ENCODE measurements at regions not wholly inside any gene's neighbourhood (a gene's known extent, or its start where the extent isn't known, plus 50 kb on each side); places are given as distances from the start of the nearest gene placed in this dataset.

GRCh38 chr2:82539280-82539621, 1919.8 kb downstream of the SUCLG1 start:
- no peak for ATAC-seq

DNA sequence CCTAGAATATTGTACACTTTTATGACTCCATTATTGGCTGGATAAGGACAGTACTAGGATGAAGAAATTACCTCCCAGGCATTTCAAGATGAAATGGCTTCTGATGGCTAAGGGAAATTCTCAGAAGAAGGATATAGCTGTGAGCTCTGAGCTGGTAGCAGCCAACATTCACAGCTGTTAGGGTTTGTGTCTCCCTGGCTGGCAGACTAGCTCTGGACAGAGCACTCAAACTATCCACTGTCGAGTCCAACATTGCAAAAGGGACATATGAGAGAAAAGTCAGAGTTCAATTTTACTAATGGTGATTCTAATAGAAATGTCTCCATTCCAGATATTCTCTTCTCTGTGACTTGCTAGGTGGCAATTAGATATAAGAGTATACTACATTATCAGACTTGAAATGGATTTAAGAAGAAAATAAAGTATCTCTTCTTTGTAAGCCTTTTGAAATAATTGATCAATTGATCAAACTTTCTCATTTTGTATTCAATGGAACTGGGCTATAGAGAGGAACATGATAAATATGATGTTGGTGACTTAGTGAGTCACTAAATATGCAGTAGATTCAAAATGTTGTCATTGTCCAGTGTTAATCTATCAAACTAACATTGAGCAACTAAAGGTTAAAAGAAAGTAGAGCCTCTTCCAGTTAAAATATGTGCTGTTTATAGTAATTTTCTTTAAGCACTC, 1920.3 kb downstream of the SUCLG1 start:
- no peak for ATAC-seq

GRCh38 chr2:82528288-82528687, 1930.8 kb downstream of the SUCLG1 start:
- no peak for ATAC-seq

GRCh38 chr2:82527124-82527523, 1932.0 kb downstream of the SUCLG1 start:
- no peak for ATAC-seq

DNA sequence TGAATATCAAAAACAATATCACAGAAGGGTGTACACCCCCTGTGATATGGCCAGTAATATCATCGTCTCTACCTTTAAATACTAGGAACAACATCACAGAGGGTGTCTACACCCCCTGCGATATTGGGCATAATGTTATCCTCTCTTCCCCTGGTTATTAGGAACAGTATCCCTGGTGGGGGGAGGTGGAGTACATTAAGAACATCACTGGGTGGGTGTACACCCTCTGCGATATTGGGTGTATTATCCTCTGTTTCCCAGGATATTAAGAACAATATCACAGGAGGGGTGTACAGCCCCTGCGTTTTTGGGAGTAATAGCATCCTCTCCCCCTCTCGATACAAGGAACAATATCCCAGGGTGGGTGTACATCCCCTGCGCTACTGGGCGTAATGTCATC, 1932.8 kb downstream of the SUCLG1 start:
- no peak for ATAC-seq

DNA sequence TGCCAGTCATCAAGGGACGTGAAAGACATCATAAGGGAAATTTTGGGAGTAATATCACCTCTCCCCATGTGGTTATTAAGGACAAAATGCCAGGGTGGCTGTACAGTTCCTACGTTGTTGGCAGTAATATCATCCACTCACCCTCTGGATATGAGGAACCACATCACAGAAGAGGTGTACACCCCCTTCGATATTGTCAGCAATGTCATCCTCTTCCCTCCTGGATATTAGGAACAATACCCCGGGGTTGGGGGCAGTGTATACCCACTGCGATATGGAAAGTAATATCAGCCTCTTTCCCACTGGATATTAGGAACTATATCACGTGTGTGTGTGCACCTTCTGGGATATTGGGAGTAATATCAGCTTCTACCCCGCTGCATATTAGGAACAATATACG, 1933.3 kb downstream of the SUCLG1 start:
- no peak for ATAC-seq

DNA sequence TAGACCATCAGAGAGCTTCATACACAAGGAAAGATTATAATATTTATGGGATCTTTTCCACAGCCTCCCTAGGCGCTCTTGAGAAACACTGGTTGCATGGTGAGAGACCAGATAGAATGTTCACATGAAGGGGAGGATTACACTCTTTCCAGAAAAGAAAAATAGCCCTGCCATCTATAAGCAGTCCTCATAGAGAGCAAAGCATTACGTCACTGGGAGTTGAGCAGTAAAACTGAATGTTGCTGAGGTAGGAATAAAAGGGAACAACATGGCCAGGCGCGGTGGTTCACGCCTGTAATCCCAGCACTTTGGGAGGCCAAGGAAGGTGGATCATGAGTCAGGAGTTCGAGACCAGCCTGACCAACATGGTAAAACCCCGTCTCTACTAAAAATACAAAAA, 1934.3 kb downstream of the SUCLG1 start:
- no peak for ATAC-seq

GRCh38 chr2:82511894-82512293, 1947.2 kb downstream of the SUCLG1 start:
- ATAC-seq: no peak

- ATAC-seq: no peak
Observed at GRCh38 chr2:82508702-82509101, 1950.4 kb downstream of the SUCLG1 start.

DNA sequence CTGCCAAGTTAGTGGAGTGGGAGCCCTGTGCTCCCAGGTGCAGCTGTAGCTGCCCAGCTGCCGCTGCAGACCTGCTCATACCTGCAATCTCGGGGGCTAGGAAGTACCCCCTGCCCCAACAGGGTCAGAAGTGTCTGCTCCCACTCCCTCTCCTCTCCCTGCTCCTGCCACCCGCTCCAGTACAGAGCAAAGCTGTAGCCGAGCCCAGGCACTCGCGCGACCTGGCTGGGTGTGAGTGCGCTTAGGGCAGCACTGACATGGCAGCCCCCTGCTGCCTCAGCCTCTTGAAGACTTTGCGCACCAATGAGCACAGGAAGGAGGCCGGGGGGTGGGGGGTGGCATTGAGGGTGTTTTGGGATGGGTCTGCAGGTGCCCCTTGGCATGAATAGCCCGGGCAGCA, 1951.4 kb downstream of the SUCLG1 start:
- ATAC-seq: no peak

DNA sequence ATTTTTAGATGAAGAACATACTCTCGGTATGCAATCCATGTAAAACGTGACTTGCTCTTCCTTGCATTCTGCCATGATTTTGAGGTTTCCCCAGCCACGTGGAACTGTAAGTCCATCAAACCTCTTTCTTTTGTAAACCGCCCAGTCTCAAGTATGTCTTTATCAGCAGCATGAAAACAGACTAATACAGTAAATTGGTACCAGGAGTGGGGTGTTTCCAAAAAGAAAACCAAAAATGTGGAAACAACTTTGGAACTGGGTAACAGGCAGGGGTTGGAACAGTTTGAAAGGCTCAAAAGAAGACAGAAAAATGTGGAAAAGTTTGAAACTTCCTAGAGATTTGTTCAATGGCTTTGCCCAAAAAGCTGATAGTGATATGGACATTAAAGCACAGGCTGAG, 1957.9 kb downstream of the SUCLG1 start:
- ATAC-seq: no peak

DNA sequence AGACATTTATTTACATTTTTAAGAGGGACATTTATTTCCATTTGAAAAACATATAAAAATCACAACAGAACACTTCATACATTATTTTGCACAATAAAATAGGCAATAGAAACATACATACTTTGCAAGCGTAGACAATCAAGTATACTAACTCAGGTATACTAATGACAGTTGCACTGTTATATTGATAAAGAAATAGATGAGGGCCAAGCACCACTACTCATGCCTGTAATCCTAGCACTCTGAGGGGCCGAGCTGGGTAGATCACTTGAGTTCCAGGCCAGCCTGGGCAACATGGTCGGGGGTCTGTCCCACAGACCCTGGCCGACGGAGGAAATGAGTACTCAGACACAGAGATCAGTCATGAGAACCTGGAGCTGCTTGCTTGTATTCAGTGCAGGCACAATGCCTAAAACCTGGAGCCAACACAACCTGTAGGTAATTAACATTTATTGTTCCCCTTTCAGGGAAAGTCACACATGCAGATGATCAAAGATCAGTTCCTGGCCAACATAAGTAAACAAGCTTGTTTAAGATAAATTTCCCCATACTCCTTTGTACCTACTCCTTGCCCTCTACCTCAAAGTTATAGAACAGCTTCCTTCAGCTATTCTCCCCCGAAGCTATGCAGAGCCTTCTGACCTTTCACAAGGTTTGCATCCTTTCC, 1960.2 kb downstream of the SUCLG1 start:
- ATAC-seq: no peak

GRCh38 chr2:82494739-82495138, 1964.3 kb downstream of the SUCLG1 start:
- ATAC-seq: no peak

DNA sequence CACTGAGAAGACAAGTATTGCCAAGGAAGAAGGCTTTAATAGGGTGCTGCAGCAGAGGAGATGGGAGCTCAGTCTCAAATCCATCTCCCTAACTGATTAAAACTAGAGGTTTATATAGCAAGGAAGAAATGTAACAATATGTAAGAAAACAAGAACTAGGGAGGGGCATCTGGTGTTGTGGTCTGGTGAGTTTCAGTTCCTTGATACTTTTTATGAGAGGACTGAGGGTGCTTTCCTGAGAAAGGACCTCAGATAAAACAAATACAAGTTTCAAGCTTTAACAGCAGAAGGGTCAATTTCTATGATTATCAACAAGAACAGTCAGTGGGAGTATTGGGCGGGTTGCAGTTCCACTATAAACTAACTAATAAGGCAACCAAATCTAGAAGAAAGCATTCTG, 1967.5 kb downstream of the SUCLG1 start:
- no peak for ATAC-seq

DNA sequence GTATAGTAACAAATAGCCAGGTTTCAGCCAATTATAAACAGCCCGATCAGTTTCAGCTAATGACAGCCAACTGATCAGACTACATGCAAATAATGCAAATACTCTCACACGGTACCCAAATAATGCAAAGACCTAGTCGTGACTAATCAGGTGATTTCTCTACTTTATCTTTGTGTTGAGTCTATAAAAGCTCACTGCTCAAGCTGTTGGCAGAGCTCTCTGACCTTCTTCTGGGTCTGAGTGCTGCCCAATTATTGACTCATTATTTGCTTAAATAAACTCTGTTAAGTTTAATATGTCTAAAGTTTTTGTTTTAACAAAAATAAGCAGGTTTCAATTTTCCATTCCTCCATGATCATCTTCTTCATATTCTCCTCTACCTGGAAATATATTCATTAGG, 1971.7 kb downstream of the SUCLG1 start:
- ATAC-seq: no peak

DNA sequence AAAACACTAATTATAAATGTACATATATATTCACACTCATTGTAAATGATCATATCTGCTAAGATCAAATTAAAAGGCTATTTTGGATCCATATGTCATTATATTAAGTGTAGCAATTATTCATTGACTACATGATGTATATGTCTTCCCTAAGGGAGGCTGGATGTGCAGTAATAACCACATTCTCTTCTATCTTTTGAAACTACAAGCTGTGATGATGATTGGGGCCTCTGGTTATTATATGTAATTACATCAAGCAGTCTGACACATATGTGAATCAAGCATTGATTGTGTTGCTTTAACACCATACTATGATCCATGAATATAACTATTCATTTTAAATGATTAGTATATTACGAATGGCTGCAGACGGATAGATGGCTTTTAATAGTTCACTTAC, 1973.4 kb downstream of the SUCLG1 start:
- no peak for ATAC-seq

GRCh38 chr2:82481207-82481606, 1977.9 kb downstream of the SUCLG1 start:
- ATAC-seq: no peak

DNA sequence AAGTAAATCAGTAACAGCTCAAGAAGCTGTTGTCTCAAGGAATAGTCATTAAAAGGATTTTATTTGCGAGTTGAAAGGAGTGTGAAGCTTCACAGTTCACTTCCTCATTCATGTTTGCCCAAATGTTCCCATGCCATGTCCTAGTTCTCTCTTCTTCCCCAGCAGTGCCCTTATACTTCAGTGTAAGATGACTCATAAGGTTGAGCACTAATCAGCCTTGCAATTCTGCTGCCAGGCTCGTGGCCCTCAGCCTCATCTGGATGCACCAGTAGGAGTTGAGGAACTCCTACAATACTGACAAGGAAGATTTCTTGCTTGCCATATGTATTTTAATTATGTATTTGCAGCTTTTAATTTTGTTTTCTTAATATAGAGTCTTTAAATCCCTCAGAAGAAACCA, 1980.4 kb downstream of the SUCLG1 start:
- no peak for ATAC-seq

DNA sequence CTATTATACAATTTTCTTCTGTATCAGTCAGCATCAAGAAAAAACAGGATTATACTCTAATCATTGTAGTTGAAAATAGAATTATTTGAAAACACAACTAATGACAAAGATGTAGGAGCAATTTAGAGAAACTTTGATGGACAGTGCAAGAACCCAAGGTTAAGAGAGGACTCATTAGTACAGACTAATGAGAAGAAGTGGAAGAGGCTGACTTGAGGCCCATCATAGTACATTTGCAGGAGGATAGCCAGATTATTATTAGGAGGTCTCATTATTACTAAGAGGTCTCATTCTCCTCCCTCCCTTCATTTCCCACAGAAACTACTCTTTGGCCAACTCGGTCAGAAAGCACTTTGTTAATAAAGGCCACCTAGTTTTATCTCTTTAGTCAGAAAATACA, 1983.0 kb downstream of the SUCLG1 start:
- no peak for ATAC-seq

- no peak for ATAC-seq
Observed at GRCh38 chr2:82428251-82428650, 2030.8 kb downstream of the SUCLG1 start.

DNA sequence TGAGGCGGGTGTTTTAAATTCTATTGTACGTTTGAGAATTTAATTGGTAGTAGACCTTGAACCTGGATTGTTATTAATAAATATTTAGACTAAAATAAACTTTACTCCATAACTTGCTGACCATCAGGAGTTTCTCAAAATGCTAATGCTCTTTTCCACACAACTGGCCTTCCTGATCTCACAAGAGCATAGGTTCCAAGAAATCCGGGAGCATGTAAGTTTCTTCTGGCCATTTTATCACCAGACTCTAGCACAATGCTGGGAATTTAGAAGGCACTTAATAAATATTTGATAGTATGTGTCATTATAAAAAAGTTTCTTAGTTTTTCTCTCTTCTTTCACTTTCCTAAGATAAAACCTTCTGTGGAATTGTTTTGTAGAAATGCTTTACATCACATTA, 2047.1 kb downstream of the SUCLG1 start:
- ATAC-seq: no peak

DNA sequence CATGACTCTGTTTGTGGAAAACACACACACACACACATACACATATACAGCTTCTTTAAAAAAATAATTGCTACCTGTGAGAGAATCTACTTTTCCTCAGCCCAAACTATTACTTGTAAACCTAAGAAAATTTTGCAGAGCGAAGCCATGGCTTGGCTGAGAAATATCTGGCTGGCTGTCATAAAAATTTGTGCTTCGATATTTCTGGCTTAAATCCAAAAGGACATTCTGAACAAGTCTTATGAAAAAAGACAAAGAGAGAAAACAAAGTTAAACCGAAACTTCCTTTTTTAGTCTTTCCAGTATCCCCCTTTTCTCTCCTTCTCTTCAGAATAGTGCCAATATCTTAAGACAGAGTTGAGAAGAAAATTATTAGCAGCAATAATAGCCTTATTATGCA, 2048.0 kb downstream of the SUCLG1 start:
- no peak for ATAC-seq

- no peak for ATAC-seq
Observed at GRCh38 chr2:82395531-82395930, 2063.5 kb downstream of the SUCLG1 start.

DNA sequence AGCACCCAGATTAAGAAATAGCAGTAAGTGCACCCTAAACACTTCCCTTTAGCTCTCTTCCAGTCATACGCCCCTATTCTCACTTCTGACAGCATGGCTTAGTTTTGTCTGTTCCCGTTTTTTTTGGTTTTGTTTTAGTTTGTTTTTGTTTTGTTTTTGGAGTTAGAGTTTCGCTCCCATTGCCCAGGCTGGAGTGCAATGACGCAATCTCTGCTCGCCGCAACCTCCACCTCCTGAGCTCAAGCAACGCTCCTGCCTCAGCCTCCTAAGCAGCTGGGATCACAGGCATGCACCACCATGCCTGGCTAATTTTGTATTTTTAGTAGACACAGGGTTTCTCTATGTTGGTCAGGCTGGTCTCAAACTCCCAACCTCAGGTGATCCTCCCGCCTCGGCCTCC, 2067.7 kb downstream of the SUCLG1 start:
- ATAC-seq: no peak

GRCh38 chr2:82355622-82356021, 2051.1 kb upstream of the LRRTM1 start:
- no peak for ATAC-seq

Data from activated CD4-positive, CD25-positive, alpha-beta regulatory T cell treated with anti-CD3 and anti-CD28 coated beads, Interleukin-2, amount 50 U/mL, for 24 hours (primary cell).